IMR-90 (cell line): ENCODE measurements at regions not wholly inside any gene's neighbourhood (a gene's known extent, or its start where the extent isn't known, plus 50 kb on each side); places are given as distances from the start of the nearest gene placed in this dataset.

ENCODE experiments used
- ATAC-seq: fragments of 200-7000 bp; cut with Tn5 transposase; 2 replicates; pipeline ENCODE4 v1.9.1; 2020; ENCODE audit warnings: low read depth, mild to moderate bottlenecking, moderate library complexity
- BruUV-seq: library from RNA; stranded (reverse); fragments of 400-500 nt; replicated peaks from 2 replicates; lab custom pipeline; 2021; lab: Mats Ljungman, UMichigan
- CTCF ChIA-PET: fragments of 300-600 bp; formaldehyde crosslinking; extraction: SDS; loops from one replicate; lab custom pipeline; 2021; ENCODE audit warnings: antibody characterized with exemption; lab: Yijun Ruan, JAX
- POLR2A ChIA-PET: fragments of 300-600 bp; sonication (Branson Sonifier 250); formaldehyde crosslinking; loops from one replicate; lab custom pipeline; 2022; ENCODE audit warnings: antibody characterized with exemption; ENCODE audit not compliant: unreplicated experiment; lab: Charles Lee
- DNase-seq: peaks from one replicate; pipeline ENCODE4 v3.0.0; 2013
- H2AFZ ChIP-seq: replicated peaks from 2 replicates; pipeline ENCODE3; 2013; ENCODE audit warnings: low read length, mild to moderate bottlenecking; ENCODE audit not compliant: poor library complexity
- H2AK5ac ChIP-seq: 2 replicates; pipeline ENCODE4 v1.6.1; 2013; ENCODE audit warnings: low read depth, low read length, inconsistent platforms
- H2AK9ac ChIP-seq: replicated peaks from 2 replicates; pipeline ENCODE3; 2013; ENCODE audit warnings: mild to moderate bottlenecking, low read depth, low read length, moderate library complexity; ENCODE audit not compliant: poor library complexity
- H2BK120ac ChIP-seq: 2 replicates; pipeline ENCODE4 v1.6.1; 2013; ENCODE audit warnings: low read depth, low read length, inconsistent platforms
- H2BK15ac ChIP-seq: 3 replicates; pipeline ENCODE4 v1.6.1; 2013; ENCODE audit warnings: low read depth, low read length, inconsistent platforms
- H2BK20ac ChIP-seq: 2 replicates; pipeline ENCODE4 v1.6.1; 2013; ENCODE audit warnings: low read depth, mild to moderate bottlenecking, inconsistent platforms, low read length, moderate library complexity
- H2BK5ac ChIP-seq: 2 replicates; pipeline ENCODE4 v1.6.1; 2013; ENCODE audit warnings: mild to moderate bottlenecking, low read depth, low read length, inconsistent platforms; ENCODE audit not compliant: poor library complexity, severe bottlenecking
- H3K14ac ChIP-seq: replicated peaks from 2 replicates; pipeline ENCODE4 v1.6.1; 2013; ENCODE audit warnings: low read depth, low read length, inconsistent platforms
- H3K18ac ChIP-seq: 2 replicates; pipeline ENCODE4 v1.6.1; 2013; ENCODE audit warnings: low read depth, low read length, control low read depth
- H3K23ac ChIP-seq: 2 replicates; pipeline ENCODE4 v1.6.1; 2013; ENCODE audit warnings: low read depth, low read length, inconsistent platforms
- H3K27ac ChIP-seq: 2 replicates; pipeline ENCODE4 v1.5.1; 2013; ENCODE audit warnings: mild to moderate bottlenecking, control low read depth, low read length; ENCODE audit not compliant: insufficient read depth
- H3K27me3 ChIP-seq: 2 replicates; pipeline ENCODE4 v1.6.1; 2013; ENCODE audit warnings: low read length; ENCODE audit not compliant: control insufficient read depth, insufficient read depth
- H3K36me3 ChIP-seq: 2 replicates; pipeline ENCODE4 v1.6.1; 2013; ENCODE audit warnings: low read length, mixed read lengths; ENCODE audit not compliant: control insufficient read depth, insufficient read depth
- H3K4ac ChIP-seq: 2 replicates; pipeline ENCODE4 v1.6.1; 2013; ENCODE audit warnings: low read depth, low read length, inconsistent platforms
- H3K4me1 ChIP-seq: 2 replicates; pipeline ENCODE4 v1.6.1; 2013; ENCODE audit warnings: low read length, mixed read lengths; ENCODE audit not compliant: control insufficient read depth, insufficient read depth
- H3K4me2 ChIP-seq: 2 replicates; pipeline ENCODE4 v1.6.1; 2013; ENCODE audit warnings: low read depth, mild to moderate bottlenecking, control low read depth, low read length, moderate library complexity
- H3K4me3 ChIP-seq: 2 replicates; pipeline ENCODE4 v1.5.1; 2013; ENCODE audit warnings: low read depth, mild to moderate bottlenecking, control low read depth, low read length, moderate library complexity; ENCODE audit not compliant: insufficient read depth
- H3K56ac ChIP-seq: 2 replicates; pipeline ENCODE4 v1.6.1; 2013; ENCODE audit warnings: low read length, inconsistent platforms; ENCODE audit not compliant: insufficient read depth; ENCODE audit errors: extremely low read depth
- H3K79me1 ChIP-seq, 2 experiments: 2 replicates each; pipeline ENCODE4 v1.6.1; 2013; ENCODE audit warnings: low read length in 2 of 2, inconsistent platforms in 1 of 2, low read depth in 1 of 2
- H3K9ac ChIP-seq: 2 replicates; pipeline ENCODE4 v1.6.1; 2013; ENCODE audit warnings: low read depth, low read length, control low read depth
- H3K9me1 ChIP-seq: 2 replicates; pipeline ENCODE4 v1.6.1; 2013; ENCODE audit warnings: low read length, inconsistent platforms; ENCODE audit not compliant: insufficient read depth
- H3K9me3 ChIP-seq: 2 replicates; pipeline ENCODE4 v1.6.1; 2013; ENCODE audit warnings: low read length; ENCODE audit not compliant: control insufficient read depth, insufficient read depth
- H4K20me1 ChIP-seq: 2 replicates; pipeline ENCODE4 v1.6.1; 2013; ENCODE audit warnings: low read length, inconsistent platforms; ENCODE audit not compliant: insufficient read depth
- H4K5ac ChIP-seq: 2 replicates; pipeline ENCODE4 v1.6.1; 2013; ENCODE audit warnings: mild to moderate bottlenecking, low read depth, low read length, control low read depth
- H4K8ac ChIP-seq, 2 experiments: 2 replicates each; pipeline ENCODE4 v1.6.1; 2013; ENCODE audit warnings: low read depth in 2 of 2, low read length in 2 of 2, control low read depth in 1 of 2, inconsistent platforms in 1 of 2
- H4K91ac ChIP-seq: 2 replicates; pipeline ENCODE4 v1.6.1; 2013; ENCODE audit warnings: low read depth, low read length, inconsistent platforms; ENCODE audit not compliant: insufficient read depth
- CTCF ChIP-seq: conservative IDR thresholded peaks from 2 replicates; pipeline ENCODE4 v1.5.1; 2012; ENCODE audit warnings: mild to moderate bottlenecking, low read depth, low read length, improper control_type of control experiment
- MAZ ChIP-seq: IDR thresholded peaks from 2 replicates; pipeline ENCODE4 v1.6.1; 2012; ENCODE audit warnings: low read depth, mild to moderate bottlenecking, low read length, improper control_type of control experiment, moderate library complexity, borderline replicate concordance
- NFE2L2 ChIP-seq: fragments of 150-350 bp; IDR thresholded peaks from 2 replicates; pipeline ENCODE4 v1.6.1; 2016; ENCODE audit warnings: low read depth, mild to moderate bottlenecking, low read length
- RCOR1 ChIP-seq: IDR thresholded peaks from 2 replicates; pipeline ENCODE4 v1.6.1; 2012; ENCODE audit warnings: mild to moderate bottlenecking, low read length, improper control_type of control experiment; ENCODE audit not compliant: insufficient replicate concordance
- RFX5 ChIP-seq: IDR thresholded peaks from 2 replicates; pipeline ENCODE4 v1.8.0; 2012; ENCODE audit warnings: low read depth, mild to moderate bottlenecking, low read length, moderate library complexity
- WGBS, 2 experiments: methylation state at CpG; one replicate each; pipeline versions ENCODE4 v1.1.5 to v1.1.7; 2013; ENCODE audit warnings: missing lambda C conversion rate in 2 of 2; ENCODE audit not compliant: insufficient read length in 1 of 2; ENCODE audit errors: extremely low coverage in 2 of 2; 5-methylcytosine and 5-hydroxymethylcytosine counted together
- dilution Hi-C: fragments of 300-500 bp; cut with HindIII; formaldehyde crosslinking; loops from one replicate; pipeline ENCODE4 v1.14.3; 2018; ENCODE audit warnings: low sequenced_read_pairs; ENCODE audit not compliant: unreplicated experiment
- in situ Hi-C: fragments of 300-500 bp; cut with MboI; formaldehyde crosslinking; loops from 3 replicates; pipeline ENCODE4 v1.14.3; 2019; ENCODE audit warnings: low sequenced_read_pairs, inconsistent platforms, mixed read lengths
- intact Hi-C: fragments of 100-400 bp; cut with micrococcal nuclease; formaldehyde crosslinking; loops from 2 replicates; pipeline ENCODE4 v1.10.0; 2022

GRCh38 chr2:220070349-220070748 lies 442.9 kb downstream of the SLC4A3 start:
- intact Hi-C loops, result no loop called here
- Histone ChIP-seq H3K79me1 (no peaks in the 10 kb centered on the region), H2BK120ac (no peak overlapping the region), H4K91ac (no peak overlapping the region), H3K23ac (no peak overlapping the region), H2AK9ac (no peak overlapping the region), H3K18ac (no peak overlapping the region), H3K4me1 (no peaks in the 10 kb centered on the region), H3K4me3 (no peak overlapping the region), H3K14ac (no peak overlapping the region), H3K9ac (no peak overlapping the region), H3K27me3 (no peaks in the 10 kb centered on the region), H3K9me3 (no peaks in the 10 kb centered on the region), H2AK5ac (no peak overlapping the region), H3K4me2 (no peak overlapping the region), H3K56ac (no peak overlapping the region), H2BK20ac (no peak overlapping the region), H2AFZ (no peak overlapping the region), H3K27ac (no peak overlapping the region), H4K8ac (no peak overlapping the region), H3K4ac (no peak overlapping the region), H2BK15ac (no peak overlapping the region), H4K5ac (no peak overlapping the region), H3K36me3 (no peaks in the 10 kb centered on the region), H2BK5ac (no peak overlapping the region), H3K9me1 (no peaks in the 10 kb centered on the region), H4K20me1 (no peaks in the 10 kb centered on the region)
- dilution Hi-C loops, result no loop called here
- in situ Hi-C loops, result no loop called here
- POLR2A ChIA-PET, result no interaction called here
- no peak for TF ChIP-seq CTCF
- no peak for TF ChIP-seq NFE2L2
- TF ChIP-seq RCOR1, result no peak
- no peak for TF ChIP-seq RFX5
- TF ChIP-seq MAZ, result no peak
- no peak for DNase-seq
- no peak for ATAC-seq
- BruUV-seq, result no TSS peak
- CTCF ChIA-PET, result no interaction called here
- WGBS, 2 experiments, result no CpG with 5 or more reads among the region's 1 CpG
